GM19351 (cell line): ENCODE measurements at regions not wholly inside any gene's neighbourhood (a gene's known extent, or its start where the extent isn't known, plus 50 kb on each side); places are given as distances from the start of the nearest gene placed in this dataset.
"Not testable (repeated sequence)": the region's sequence is repeated elsewhere in the genome, so short reads cannot be mapped to it uniquely, and the experiment has no call there.

Experiments
- ATAC-seq: cut with Tn5 transposase; IDR thresholded peaks from one replicate; pipeline ENCODE4 v1.9.1; 2021; ENCODE audit warnings: mild to moderate bottlenecking, moderate library complexity; ENCODE audit not compliant: unreplicated experiment

GRCh38 chr18:55908901-55909366 lies 320.9 kb upstream of the TCF4 start:
- no peak for ATAC-seq

- ATAC-seq, result no peak
Observed at GRCh38 chr18:55907453-55908175, 319.6 kb upstream of the TCF4 start.

- no peak for ATAC-seq
Observed at GRCh38 chr18:55906536-55906935, 318.5 kb upstream of the TCF4 start.

GRCh38 chr18:55903911-55904310 lies 315.9 kb upstream of the TCF4 start:
- ATAC-seq, result no peak

- ATAC-seq, result no peak
Observed at GRCh38 chr18:55900380-55900779, 312.4 kb upstream of the TCF4 start.

GRCh38 chr18:55897091-55897689 lies 309.2 kb upstream of the TCF4 start:
- no peak for ATAC-seq

- no peak for ATAC-seq
Observed at GRCh38 chr18:55893948-55894347, 306.0 kb upstream of the TCF4 start.

- not testable (repeated sequence) for ATAC-seq
Observed at GRCh38 chr18:55892862-55893813, 305.1 kb upstream of the TCF4 start.

GRCh38 chr18:55886886-55887285 lies 298.9 kb upstream of the TCF4 start:
- ATAC-seq, result no peak

- no peak for ATAC-seq
Observed at GRCh38 chr18:55884498-55884897, 296.5 kb upstream of the TCF4 start.

- ATAC-seq, result no peak
Observed at GRCh38 chr18:55880617-55881016, 292.6 kb upstream of the TCF4 start.

GRCh38 chr18:55879331-55879730 lies 291.3 kb upstream of the TCF4 start:
- no peak for ATAC-seq

GRCh38 chr18:55878224-55878623 lies 290.2 kb upstream of the TCF4 start:
- peak; percentile 83 for ATAC-seq

GRCh38 chr18:55877321-55877720 lies 289.3 kb upstream of the TCF4 start:
- no peak for ATAC-seq

GRCh38 chr18:55876254-55876653 lies 288.3 kb upstream of the TCF4 start:
- ATAC-seq, result no peak

- no peak for ATAC-seq
Observed at GRCh38 chr18:55875371-55875901, 287.4 kb upstream of the TCF4 start.

- no peak for ATAC-seq
Observed at GRCh38 chr18:55869556-55870501, 281.8 kb upstream of the TCF4 start.

GRCh38 chr18:55868909-55869308 lies 280.9 kb upstream of the TCF4 start:
- no peak for ATAC-seq

GRCh38 chr18:55866886-55867285 lies 278.9 kb upstream of the TCF4 start:
- no peak for ATAC-seq

GRCh38 chr18:55866006-55866405 lies 278.0 kb upstream of the TCF4 start:
- no peak for ATAC-seq
